ENCODE measurements at regions not wholly inside any gene's neighbourhood (a gene's known extent, or its start where the extent isn't known, plus 50 kb on each side); places are given as distances from the start of the nearest gene placed in this dataset.

DNA sequence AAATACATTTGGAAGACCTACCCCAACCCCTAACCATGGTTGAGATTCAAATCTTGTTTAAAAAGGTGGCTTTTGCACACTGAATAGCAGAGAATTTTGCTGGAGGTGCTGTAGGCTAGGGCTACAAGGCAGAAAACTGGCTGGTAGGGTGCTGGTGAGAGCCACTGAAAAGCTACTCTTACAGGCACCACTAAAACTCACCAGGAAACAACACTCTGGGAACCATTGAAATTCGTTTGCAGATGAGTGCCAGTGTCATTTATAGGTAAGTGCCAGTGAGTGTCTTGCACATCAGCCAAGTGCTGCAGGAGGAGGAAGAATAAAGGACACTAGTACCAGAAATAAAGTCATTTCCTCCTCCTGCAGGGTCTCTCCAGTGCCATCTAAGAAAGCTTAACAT lies 610.2 kb downstream of the ZNF385D start:
- TF ChIP-seq, protein P1, sequence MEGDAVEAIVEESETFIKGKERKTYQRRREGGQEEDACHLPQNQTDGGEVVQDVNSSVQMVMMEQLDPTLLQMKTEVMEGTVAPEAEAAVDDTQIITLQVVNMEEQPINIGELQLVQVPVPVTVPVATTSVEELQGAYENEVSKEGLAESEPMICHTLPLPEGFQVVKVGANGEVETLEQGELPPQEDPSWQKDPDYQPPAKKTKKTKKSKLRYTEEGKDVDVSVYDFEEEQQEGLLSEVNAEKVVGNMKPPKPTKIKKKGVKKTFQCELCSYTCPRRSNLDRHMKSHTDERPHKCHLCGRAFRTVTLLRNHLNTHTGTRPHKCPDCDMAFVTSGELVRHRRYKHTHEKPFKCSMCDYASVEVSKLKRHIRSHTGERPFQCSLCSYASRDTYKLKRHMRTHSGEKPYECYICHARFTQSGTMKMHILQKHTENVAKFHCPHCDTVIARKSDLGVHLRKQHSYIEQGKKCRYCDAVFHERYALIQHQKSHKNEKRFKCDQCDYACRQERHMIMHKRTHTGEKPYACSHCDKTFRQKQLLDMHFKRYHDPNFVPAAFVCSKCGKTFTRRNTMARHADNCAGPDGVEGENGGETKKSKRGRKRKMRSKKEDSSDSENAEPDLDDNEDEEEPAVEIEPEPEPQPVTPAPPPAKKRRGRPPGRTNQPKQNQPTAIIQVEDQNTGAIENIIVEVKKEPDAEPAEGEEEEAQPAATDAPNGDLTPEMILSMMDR (IDR thresholded peaks at IDR 0.05; ENCODE audit: insufficient read depth, low read length, poor library complexity, severe bottlenecking), result no peak
- DNase-seq (ENCODE audit: low read depth), result no peak
- H3K27me3 ChIP-seq (ENCODE audit: control insufficient read depth, insufficient read depth, low read length), result no peaks in the 10 kb centered on the region
- no peak overlapping the region for H3K4me3 ChIP-seq (ENCODE audit: low read depth, low read length)
- H3K36me3 ChIP-seq (ENCODE audit: control insufficient read depth, insufficient read depth, low read length), result no peaks in the 10 kb centered on the region

DNA sequence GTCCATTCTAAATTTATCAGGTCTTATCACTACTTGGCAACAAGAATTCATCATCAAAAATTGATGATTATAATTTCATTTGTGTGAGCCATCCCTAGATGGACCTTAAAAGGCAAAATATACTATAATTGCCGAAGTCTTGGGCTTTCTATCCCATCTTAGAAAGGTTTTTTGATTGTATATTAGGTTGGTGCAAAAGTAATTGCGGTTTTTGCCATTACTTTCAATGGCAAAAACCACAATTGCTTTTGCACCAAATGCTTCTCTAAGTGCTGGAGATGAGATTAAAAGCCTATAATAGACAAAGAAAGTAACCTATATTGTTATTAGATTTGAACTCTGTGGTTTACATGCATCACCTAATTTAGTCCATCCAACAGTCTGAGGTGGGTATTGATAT lies 612.9 kb downstream of the ZNF385D start:
- TF ChIP-seq, protein P1 (IDR thresholded peaks at IDR 0.05; ENCODE audit: insufficient read depth, low read length, poor library complexity, severe bottlenecking), result no peak
- DNase-seq (ENCODE audit: low read depth), result no peak
- H3K36me3 ChIP-seq (ENCODE audit: control insufficient read depth, insufficient read depth, low read length), result no peaks in the 10 kb centered on the region
- H3K4me3 ChIP-seq (ENCODE audit: low read depth, low read length), result no peak overlapping the region
- no peaks in the 10 kb centered on the region for H3K27me3 ChIP-seq (ENCODE audit: control insufficient read depth, insufficient read depth, low read length)

DNA sequence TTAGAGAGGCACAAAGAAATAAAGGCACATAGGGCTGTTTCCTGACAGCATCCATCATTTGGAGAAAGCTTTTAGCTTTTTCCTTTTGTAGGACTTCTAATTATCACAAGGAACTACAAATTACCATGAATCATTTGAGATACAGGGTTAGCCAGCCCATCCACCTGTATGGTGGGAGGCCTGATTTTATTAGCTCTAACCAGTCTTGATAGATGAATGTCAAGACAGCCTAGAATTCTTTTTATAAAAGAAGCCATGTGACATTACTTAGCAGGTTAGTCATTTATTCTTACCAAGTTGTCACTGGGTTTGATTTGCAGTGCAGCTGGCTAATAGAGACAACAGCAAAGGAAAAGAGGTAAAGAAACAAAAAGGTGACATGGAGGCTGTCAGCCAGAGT lies 618.1 kb downstream of the ZNF385D start:
- Histone ChIP-seq H3K36me3 (ENCODE audit: control insufficient read depth, insufficient read depth, low read length) (no peaks in the 10 kb centered on the region), H3K4me3 (ENCODE audit: low read depth, low read length) (no peak overlapping the region), H3K27me3 (ENCODE audit: control insufficient read depth, insufficient read depth, low read length) (no peaks in the 10 kb centered on the region)
- TF ChIP-seq, protein P1 (IDR thresholded peaks at IDR 0.05; ENCODE audit: insufficient read depth, low read length, poor library complexity, severe bottlenecking), result no peak
- DNase-seq (ENCODE audit: low read depth), result no peak

DNA sequence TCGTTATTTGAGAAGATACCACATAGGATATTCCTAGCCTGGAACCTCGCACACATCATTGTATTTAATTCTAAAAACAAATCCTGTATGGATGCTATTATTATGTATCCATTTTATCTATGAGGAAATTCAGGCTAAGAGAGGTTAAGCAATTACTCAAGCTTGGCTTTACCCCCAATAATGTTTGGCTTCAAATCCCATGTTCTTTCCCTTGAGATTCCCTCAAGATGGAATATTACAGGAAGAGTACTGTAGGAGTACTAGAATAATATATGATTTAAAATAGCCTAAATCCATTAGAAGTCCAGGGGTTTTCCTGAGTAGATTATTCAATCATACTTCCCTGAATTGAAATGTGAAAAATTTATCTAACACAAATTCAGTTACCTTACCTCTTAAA lies 630.2 kb downstream of the ZNF385D start:
- no peak overlapping the region for H3K4me3 ChIP-seq (ENCODE audit: low read depth, low read length)
- no peak for DNase-seq (ENCODE audit: low read depth)
- no peaks in the 10 kb centered on the region for H3K27me3 ChIP-seq (ENCODE audit: control insufficient read depth, insufficient read depth, low read length)
- TF ChIP-seq, protein P1 (IDR thresholded peaks at IDR 0.05; ENCODE audit: insufficient read depth, low read length, poor library complexity, severe bottlenecking), result no peak
- H3K36me3 ChIP-seq (ENCODE audit: control insufficient read depth, insufficient read depth, low read length), result no peaks in the 10 kb centered on the region

DNA sequence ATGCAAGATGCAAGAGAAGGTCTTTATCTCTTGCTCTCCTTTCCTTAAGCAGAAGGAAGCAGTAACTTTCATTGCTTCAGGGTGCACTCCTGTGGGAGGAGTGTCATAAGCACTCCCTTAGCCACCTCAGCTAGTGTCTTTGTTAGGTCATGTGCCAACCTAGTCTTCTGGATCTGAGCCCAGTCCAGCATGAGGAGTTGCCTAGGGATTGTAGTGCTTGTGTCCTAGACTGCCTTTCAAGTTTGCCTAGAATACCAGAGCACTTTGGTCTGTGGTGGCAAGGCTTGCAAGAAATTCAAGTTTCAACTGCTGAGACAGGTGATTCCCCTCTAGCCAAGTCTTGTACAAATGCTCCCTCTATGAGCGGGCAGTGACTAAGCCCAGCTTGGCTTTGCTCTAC lies 633.6 kb downstream of the ZNF385D start:
- Histone ChIP-seq H3K4me3 (ENCODE audit: low read depth, low read length) (no peak overlapping the region), H3K27me3 (ENCODE audit: control insufficient read depth, insufficient read depth, low read length) (no peaks in the 10 kb centered on the region), H3K36me3 (ENCODE audit: control insufficient read depth, insufficient read depth, low read length) (no peaks in the 10 kb centered on the region)
- DNase-seq (ENCODE audit: low read depth), result no peak
- TF ChIP-seq, protein P1 (IDR thresholded peaks at IDR 0.05; ENCODE audit: insufficient read depth, low read length, poor library complexity, severe bottlenecking), result no peak

DNA sequence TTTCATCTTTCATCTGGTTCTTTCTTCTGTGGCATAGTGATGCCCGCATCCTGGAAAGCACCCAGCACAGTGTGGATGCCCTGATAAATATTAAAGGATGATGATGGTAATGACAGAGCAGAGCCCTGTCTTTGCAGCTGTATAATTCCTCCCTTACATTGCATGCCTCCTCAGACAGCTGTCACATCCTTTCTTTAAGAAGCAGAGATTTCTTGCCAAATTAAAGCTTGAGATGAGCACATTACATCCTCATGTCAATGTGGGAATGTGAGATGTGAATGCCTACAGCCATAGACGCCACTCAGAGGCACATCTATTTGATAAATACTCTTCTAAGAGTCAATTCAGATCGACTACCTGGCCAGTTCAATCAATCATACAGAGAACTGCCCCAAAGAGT lies 642.0 kb downstream of the ZNF385D start:
- Histone ChIP-seq H3K4me3 (ENCODE audit: low read depth, low read length) (no peak overlapping the region), H3K27me3 (ENCODE audit: control insufficient read depth, insufficient read depth, low read length) (no peaks in the 10 kb centered on the region), H3K36me3 (ENCODE audit: control insufficient read depth, insufficient read depth, low read length) (no peaks in the 10 kb centered on the region)
- TF ChIP-seq, protein P1 (IDR thresholded peaks at IDR 0.05; ENCODE audit: insufficient read depth, low read length, poor library complexity, severe bottlenecking), result no peak
- no peak for DNase-seq (ENCODE audit: low read depth)
